Esophagus squamous epithelium (tissue), 4 donors: ENCODE measurements at regions not wholly inside any gene's neighbourhood (a gene's known extent, or its start where the extent isn't known, plus 50 kb on each side); places are given as distances from the start of the nearest gene placed in this dataset.

ENCODE experiments used
- CTCF ChIP-seq, 6 experiments: fragments of 450-650 bp in 4 of 6; fragments of 200-600 bp in 2 of 6; sonication (generic) in 2 of 6; IDR thresholded peaks; one replicate each; pipeline ENCODE4 v1.5.1; 2016 to 2019; ENCODE audit warnings: antibody characterized with exemption in 6 of 6, mild to moderate bottlenecking in 4 of 6, moderate library complexity in 4 of 6
- POLR2A ChIP-seq, 4 donors: fragments of 450-650 bp; IDR thresholded peaks; one replicate each; pipeline ENCODE4 v1.6.1; 2017; ENCODE audit warnings: antibody characterized with exemption in 4 of 4, mild to moderate bottlenecking in 4 of 4, moderate library complexity in 3 of 4

GRCh38 chr5:143918961-143919360, 107.0 kb downstream of the HMHB1 start:
- no peak for TF ChIP-seq CTCF (IDR thresholded peaks at IDR 0.05)
- no peak for TF ChIP-seq POLR2A (IDR thresholded peaks at IDR 0.05)
